ENCODE measurements at regions not wholly inside any gene's neighbourhood (a gene's known extent, or its start where the extent isn't known, plus 50 kb on each side); places are given as distances from the start of the nearest gene placed in this dataset.

GRCh38 chr2:199583676-199584075 is 125.9 kb upstream of the SATB2 start:
- no peaks in the 10 kb centered on the region for H3K9me3 ChIP-seq (ENCODE audit: severe bottlenecking)
- no peaks in the 10 kb centered on the region for H3K36me3 ChIP-seq
- H3K4me3 ChIP-seq (ENCODE audit: low read depth, low read length) = no peak overlapping the region
- no peak overlapping the region for H3K27ac ChIP-seq
- no peak for DNase-seq
- no peak for TF ChIP-seq CTCF (IDR thresholded peaks at IDR 0.05; ENCODE audit: low read depth, low read length)
- no peaks in the 10 kb centered on the region for H3K27me3 ChIP-seq (ENCODE audit: insufficient read depth, low read depth, severe bottlenecking)

- H3K27me3 ChIP-seq (ENCODE audit: insufficient read depth, low read depth, severe bottlenecking) = no peaks in the 10 kb centered on the region
- no peaks in the 10 kb centered on the region for H3K9me3 ChIP-seq (ENCODE audit: severe bottlenecking)
- no peak for TF ChIP-seq CTCF (IDR thresholded peaks at IDR 0.05; ENCODE audit: low read depth, low read length)
- H3K27ac ChIP-seq = no peak overlapping the region
- no peaks in the 10 kb centered on the region for H3K36me3 ChIP-seq
- H3K4me3 ChIP-seq (ENCODE audit: low read depth, low read length) = no peak overlapping the region
- DNase-seq = no peak
Observed at GRCh38 chr2:199581935-199582360, 124.2 kb upstream of the SATB2 start.

GRCh38 chr2:199581408-199581807 is 123.7 kb upstream of the SATB2 start:
- Histone ChIP-seq H3K36me3 (no peaks in the 10 kb centered on the region), H3K4me3 (ENCODE audit: low read depth, low read length) (no peak overlapping the region), H3K27me3 (ENCODE audit: insufficient read depth, low read depth, severe bottlenecking) (no peaks in the 10 kb centered on the region), H3K9me3 (ENCODE audit: severe bottlenecking) (no peaks in the 10 kb centered on the region), H3K27ac (no peak overlapping the region)
- no peak for TF ChIP-seq CTCF (IDR thresholded peaks at IDR 0.05; ENCODE audit: low read depth, low read length)
- no peak for DNase-seq

- no peak for TF ChIP-seq CTCF (IDR thresholded peaks at IDR 0.05; ENCODE audit: low read depth, low read length)
- no peaks in the 10 kb centered on the region for H3K27me3 ChIP-seq (ENCODE audit: insufficient read depth, low read depth, severe bottlenecking)
- DNase-seq = no peak
- no peaks in the 10 kb centered on the region for H3K36me3 ChIP-seq
- H3K4me3 ChIP-seq (ENCODE audit: low read depth, low read length) = no peak overlapping the region
- no peak overlapping the region for H3K27ac ChIP-seq
- no peaks in the 10 kb centered on the region for H3K9me3 ChIP-seq (ENCODE audit: severe bottlenecking)
Observed at GRCh38 chr2:199575416-199575815, 117.7 kb upstream of the SATB2 start.

- no peaks in the 10 kb centered on the region for H3K27me3 ChIP-seq (ENCODE audit: insufficient read depth, low read depth, severe bottlenecking)
- no peak overlapping the region for H3K4me3 ChIP-seq (ENCODE audit: low read depth, low read length)
- no peak for DNase-seq
- no peaks in the 10 kb centered on the region for H3K36me3 ChIP-seq
- no peak for TF ChIP-seq CTCF (IDR thresholded peaks at IDR 0.05; ENCODE audit: low read depth, low read length)
- no peak overlapping the region for H3K27ac ChIP-seq
- H3K9me3 ChIP-seq (ENCODE audit: severe bottlenecking) = no peaks in the 10 kb centered on the region
Observed at GRCh38 chr2:199572571-199572970, 114.8 kb upstream of the SATB2 start.

- no peaks in the 10 kb centered on the region for H3K27me3 ChIP-seq (ENCODE audit: insufficient read depth, low read depth, severe bottlenecking)
- H3K36me3 ChIP-seq = no peaks in the 10 kb centered on the region
- H3K9me3 ChIP-seq (ENCODE audit: severe bottlenecking) = no peaks in the 10 kb centered on the region
- no peak for DNase-seq
- no peak for TF ChIP-seq CTCF (IDR thresholded peaks at IDR 0.05; ENCODE audit: low read depth, low read length)
- no peak overlapping the region for H3K4me3 ChIP-seq (ENCODE audit: low read depth, low read length)
- H3K27ac ChIP-seq = no peak overlapping the region
Observed at GRCh38 chr2:199570934-199571333, 113.2 kb upstream of the SATB2 start.
